GM21367 (cell line): ENCODE measurements at regions not wholly inside any gene's neighbourhood (a gene's known extent, or its start where the extent isn't known, plus 50 kb on each side); places are given as distances from the start of the nearest gene placed in this dataset.
"Not testable (repeated sequence)": the region's sequence is repeated elsewhere in the genome, so short reads cannot be mapped to it uniquely, and the experiment has no call there.

ENCODE experiments used
- ATAC-seq: cut with Tn5 transposase; IDR thresholded peaks from one replicate; pipeline ENCODE4 v1.9.1; 2021; ENCODE audit not compliant: unreplicated experiment

GRCh38 chr15:66882251-66883020 lies 180.4 kb downstream of the SMAD6 start:
- no peak for ATAC-seq

- no peak for ATAC-seq
Measured at GRCh38 chr15:66883284-66883911, 181.4 kb downstream of the SMAD6 start.

GRCh38 chr15:66884115-66884622 lies 181.2 kb upstream of the SMAD3 start:
- no peak for ATAC-seq

GRCh38 chr15:66884661-66885237 lies 180.7 kb upstream of the SMAD3 start:
- ATAC-seq: no peak

GRCh38 chr15:66885281-66885915 lies 180.0 kb upstream of the SMAD3 start:
- ATAC-seq: no peak

- ATAC-seq: no peak
Measured at GRCh38 chr15:66886241-66886675, 179.1 kb upstream of the SMAD3 start.

- ATAC-seq: no peak
Measured at GRCh38 chr15:66886686-66887273, 178.6 kb upstream of the SMAD3 start.

- ATAC-seq: not testable (repeated sequence)
Measured at GRCh38 chr15:66889298-66889697, 176.1 kb upstream of the SMAD3 start.

- ATAC-seq: no peak
Measured at GRCh38 chr15:66891776-66892175, 173.6 kb upstream of the SMAD3 start.

GRCh38 chr15:66893294-66893693 lies 172.1 kb upstream of the SMAD3 start:
- ATAC-seq: no peak

- ATAC-seq: no peak
Measured at GRCh38 chr15:66894363-66894762, 171.0 kb upstream of the SMAD3 start.

- ATAC-seq: no peak
Measured at GRCh38 chr15:66894986-66895780, 170.2 kb upstream of the SMAD3 start.

GRCh38 chr15:66895794-66896453 lies 169.5 kb upstream of the SMAD3 start:
- ATAC-seq: no peak

- no peak for ATAC-seq
Measured at GRCh38 chr15:66896611-66897010, 168.8 kb upstream of the SMAD3 start.

GRCh38 chr15:66897416-66897815 lies 168.0 kb upstream of the SMAD3 start:
- no peak for ATAC-seq

GRCh38 chr15:66897971-66898370 lies 167.4 kb upstream of the SMAD3 start:
- no peak for ATAC-seq

- no peak for ATAC-seq
Measured at GRCh38 chr15:66898656-66899386, 166.6 kb upstream of the SMAD3 start.

GRCh38 chr15:66899555-66900350 lies 165.6 kb upstream of the SMAD3 start:
- no peak for ATAC-seq
